ENCODE measurements at regions not wholly inside any gene's neighbourhood (a gene's known extent, or its start where the extent isn't known, plus 50 kb on each side); places are given as distances from the start of the nearest gene placed in this dataset.

- H3K9me3 ChIP-seq, result no peaks in the 10 kb centered on the region
- no peaks in the 10 kb centered on the region for H3K36me3 ChIP-seq (ENCODE audit: low read depth, missing control alignments)
- intact Hi-C loops (cut with DNase I; ENCODE audit: low total_unique reads), result no loop called here
- no peaks in the 10 kb centered on the region for H3K27me3 ChIP-seq
- no peak overlapping the region for H3K27ac ChIP-seq
- H3K4me1 ChIP-seq, result no peaks in the 10 kb centered on the region
- DNase-seq, result no peak
- 80 to 85% methylated on average over 4 of the region's 4 CpGs for WGBS, 2 donors
- H3K4me3 ChIP-seq, result no peak overlapping the region
- TF ChIP-seq CTCF (IDR thresholded peaks at IDR 0.05) (no peak), POLR2A (IDR thresholded peaks at IDR 0.05) (no peak)
These were observed 131.6 kb upstream of the KLF14 start for GRCh38 chr7:130865408-130866236.

GRCh38 chr7:130867039-130867438 is 133.0 kb upstream of the KLF14 start:
- Histone ChIP-seq H3K27ac (no peak overlapping the region), H3K27me3 (no peaks in the 10 kb centered on the region), H3K36me3 (ENCODE audit: low read depth, missing control alignments) (no peaks in the 10 kb centered on the region), H3K4me1 (no peaks in the 10 kb centered on the region), H3K9me3 (no peaks in the 10 kb centered on the region), H3K4me3 (no peak overlapping the region)
- TF ChIP-seq POLR2A (IDR thresholded peaks at IDR 0.05), result no peak
- TF ChIP-seq CTCF (IDR thresholded peaks at IDR 0.05), result no peak
- intact Hi-C loops (cut with DNase I; ENCODE audit: low total_unique reads), result no loop called here
- no peak for DNase-seq
- WGBS, 2 donors, result 90 to 92% methylated on average over 2 of the region's 2 CpGs

GRCh38 chr7:130867581-130868136 is 133.7 kb upstream of the KLF14 start:
- Histone ChIP-seq H3K4me3 (no peak overlapping the region), H3K4me1 (no peaks in the 10 kb centered on the region), H3K27ac (no peak overlapping the region), H3K36me3 (ENCODE audit: low read depth, missing control alignments) (no peaks in the 10 kb centered on the region), H3K9me3 (no peaks in the 10 kb centered on the region), H3K27me3 (no peaks in the 10 kb centered on the region)
- no peak for DNase-seq
- intact Hi-C loops (cut with DNase I; ENCODE audit: low total_unique reads), result no loop called here
- WGBS, 2 donors, result 65 to 67% methylated on average over 1 of the region's 1 CpG
- no peak for TF ChIP-seq POLR2A (IDR thresholded peaks at IDR 0.05)
- TF ChIP-seq CTCF (IDR thresholded peaks at IDR 0.05), result no peak

- DNase-seq, result no peak
- H3K9me3 ChIP-seq, result no peaks in the 10 kb centered on the region
- 90 to 92% methylated on average over 6 of the region's 6 CpGs for WGBS, 2 donors
- H3K27ac ChIP-seq, result no peak overlapping the region
- H3K36me3 ChIP-seq (ENCODE audit: low read depth, missing control alignments), result no peaks in the 10 kb centered on the region
- H3K4me1 ChIP-seq, result no peaks in the 10 kb centered on the region
- intact Hi-C loops (cut with DNase I; ENCODE audit: low total_unique reads), result no loop called here
- TF ChIP-seq POLR2A (IDR thresholded peaks at IDR 0.05) (no peak), CTCF (IDR thresholded peaks at IDR 0.05) (no peak)
- H3K4me3 ChIP-seq, result no peak overlapping the region
- H3K27me3 ChIP-seq, result no peaks in the 10 kb centered on the region
These were observed 134.1 kb upstream of the KLF14 start for GRCh38 chr7:130868139-130868538.

GRCh38 chr7:130869918-130870317 is 135.9 kb upstream of the KLF14 start:
- Histone ChIP-seq H3K27me3 (no peaks in the 10 kb centered on the region), H3K4me3 (no peak overlapping the region), H3K36me3 (ENCODE audit: low read depth, missing control alignments) (no peaks in the 10 kb centered on the region), H3K27ac (no peak overlapping the region), H3K4me1 (peaks cover 6% of the 10 kb centered on the region), H3K9me3 (no peaks in the 10 kb centered on the region)
- intact Hi-C loops (cut with DNase I; ENCODE audit: low total_unique reads), result no loop called here
- DNase-seq, result no peak
- TF ChIP-seq CTCF (IDR thresholded peaks at IDR 0.05), result no peak
- TF ChIP-seq POLR2A (IDR thresholded peaks at IDR 0.05), result no peak
- 92 to 95% methylated on average over 3 of the region's 3 CpGs for WGBS, 2 donors

Measured in testis (tissue), 2 donors.